Smooth muscle cell of the brain vasculature (primary cell): ENCODE measurements at regions not wholly inside any gene's neighbourhood (a gene's known extent, or its start where the extent isn't known, plus 50 kb on each side); places are given as distances from the start of the nearest gene placed in this dataset.
"Not testable (repeated sequence)": the region's sequence is repeated elsewhere in the genome, so short reads cannot be mapped to it uniquely, and the experiment has no call there.

Source experiments
- DNase-seq: peaks from one replicate; pipeline ENCODE4 v3.0.0-alpha.2; 2012; ENCODE audit warnings: low read depth, low spot score

GRCh38 chr4:175033162-175033561, 115.0 kb downstream of the ADAM29 start:
- DNase-seq, result no peak

GRCh38 chr4:175034007-175034406, 115.8 kb downstream of the ADAM29 start:
- no peak for DNase-seq

- DNase-seq, result no peak
These were observed 117.0 kb downstream of the ADAM29 start for GRCh38 chr4:175034986-175035705.

GRCh38 chr4:175035905-175036304, 117.7 kb downstream of the ADAM29 start:
- no peak for DNase-seq

GRCh38 chr4:175048111-175048784, 130.1 kb downstream of the ADAM29 start:
- DNase-seq, result no peak

GRCh38 chr4:175048906-175049305, 130.7 kb downstream of the ADAM29 start:
- DNase-seq, result no peak

- no peak for DNase-seq
These were observed 133.8 kb downstream of the ADAM29 start for GRCh38 chr4:175051974-175052373.

GRCh38 chr4:175054980-175055379, 136.8 kb downstream of the ADAM29 start:
- no peak for DNase-seq

GRCh38 chr4:175062183-175062592, 144.0 kb downstream of the ADAM29 start:
- no peak for DNase-seq

GRCh38 chr4:175065228-175065627, 147.1 kb downstream of the ADAM29 start:
- DNase-seq, result no peak

- DNase-seq, result no peak
These were observed 148.9 kb downstream of the ADAM29 start for GRCh38 chr4:175066923-175067627.

- DNase-seq, result no peak
These were observed 150.1 kb downstream of the ADAM29 start for GRCh38 chr4:175068266-175068665.

- DNase-seq, result no peak
These were observed 152.3 kb downstream of the ADAM29 start for GRCh38 chr4:175070444-175070843.

- DNase-seq, result no peak
These were observed 153.0 kb downstream of the ADAM29 start for GRCh38 chr4:175071123-175071522.

GRCh38 chr4:175087145-175087544, 169.0 kb downstream of the ADAM29 start:
- DNase-seq, result no peak

GRCh38 chr4:175090116-175090515, 172.0 kb downstream of the ADAM29 start:
- DNase-seq, result no peak

GRCh38 chr4:175091649-175092048, 173.5 kb downstream of the ADAM29 start:
- no peak for DNase-seq

- DNase-seq, result no peak
These were observed 174.0 kb downstream of the ADAM29 start for GRCh38 chr4:175092114-175092513.

GRCh38 chr4:175093055-175093454, 174.9 kb downstream of the ADAM29 start:
- not testable (repeated sequence) for DNase-seq

GRCh38 chr4:175103403-175103802, 185.2 kb downstream of the ADAM29 start:
- DNase-seq, result no peak

GRCh38 chr4:175106301-175106700, 188.1 kb downstream of the ADAM29 start:
- no peak for DNase-seq

- DNase-seq, result no peak
These were observed 191.8 kb downstream of the ADAM29 start for GRCh38 chr4:175109933-175110332.
